ENCODE measurements at regions not wholly inside any gene's neighbourhood (a gene's known extent, or its start where the extent isn't known, plus 50 kb on each side); places are given as distances from the start of the nearest gene placed in this dataset.

GRCh38 chr11:25991476-25991875 lies 340.5 kb upstream of the ANO3 start:
- Histone ChIP-seq H3K79me2 (ENCODE audit: control insufficient read depth, insufficient read depth, low read length) (no peaks in the 10 kb centered on the region), H3K4me3 (replicated peaks in 1 of 4; ENCODE audit: control extremely low read depth in 1 of 4, insufficient read depth in 1 of 4, low read depth in 3 of 4, low read length in 4 of 4) (no peak overlapping the region), H3K9ac (ENCODE audit: insufficient read depth, low read length) (no peak overlapping the region), H3K36me3 (ENCODE audit: control insufficient read depth, insufficient read depth, low read length) (no peaks in the 10 kb centered on the region), H3K27me3 (ENCODE audit: control insufficient read depth, insufficient read depth, low read length) (no peaks in the 10 kb centered on the region), H2AFZ (ENCODE audit: low read length) (no peak overlapping the region), H3K4me2 (ENCODE audit: extremely low read depth, insufficient read depth, low read length) (no peak overlapping the region), H3K4me1 (ENCODE audit: control insufficient read depth, extremely low read depth, insufficient read depth, low read length) (no peaks in the 10 kb centered on the region), H3K9me3 (ENCODE audit: control insufficient read depth, insufficient read depth, low read depth, low read length) (no peaks in the 10 kb centered on the region), H4K20me1 (ENCODE audit: control insufficient read depth, extremely low read depth, insufficient read depth, low read length) (no peaks in the 10 kb centered on the region), H3K27ac (ENCODE audit: insufficient read depth, low read length) (no peak overlapping the region)
- DNase-seq (ENCODE audit: low read depth in 2 of 2), result no peak
- TF ChIP-seq CTCF (conservative IDR thresholded peaks at IDR 0.05 in 1 of 2, IDR thresholded peaks at IDR 0.05 in 1 of 2; ENCODE audit: low read depth in 1 of 2, low read length in 2 of 2), result no peak
- no peak for TF ChIP-seq EZH2 (IDR thresholded peaks at IDR 0.05; ENCODE audit: low read length, missing control alignments)

GRCh38 chr11:25992294-25992693 lies 339.6 kb upstream of the ANO3 start:
- TF ChIP-seq EZH2 (IDR thresholded peaks at IDR 0.05; ENCODE audit: low read length, missing control alignments), result no peak
- TF ChIP-seq CTCF (conservative IDR thresholded peaks at IDR 0.05 in 1 of 2, IDR thresholded peaks at IDR 0.05 in 1 of 2; ENCODE audit: low read depth in 1 of 2, low read length in 2 of 2), result no peak
- Histone ChIP-seq H3K4me2 (ENCODE audit: extremely low read depth, insufficient read depth, low read length) (no peak overlapping the region), H3K9ac (ENCODE audit: insufficient read depth, low read length) (no peak overlapping the region), H4K20me1 (ENCODE audit: control insufficient read depth, extremely low read depth, insufficient read depth, low read length) (no peaks in the 10 kb centered on the region), H3K27me3 (ENCODE audit: control insufficient read depth, insufficient read depth, low read length) (no peaks in the 10 kb centered on the region), H3K79me2 (ENCODE audit: control insufficient read depth, insufficient read depth, low read length) (no peaks in the 10 kb centered on the region), H3K4me3 (replicated peaks in 1 of 4; ENCODE audit: control extremely low read depth in 1 of 4, insufficient read depth in 1 of 4, low read depth in 3 of 4, low read length in 4 of 4) (no peak overlapping the region), H3K9me3 (ENCODE audit: control insufficient read depth, insufficient read depth, low read depth, low read length) (no peaks in the 10 kb centered on the region), H3K36me3 (ENCODE audit: control insufficient read depth, insufficient read depth, low read length) (no peaks in the 10 kb centered on the region), H3K27ac (ENCODE audit: insufficient read depth, low read length) (no peak overlapping the region), H2AFZ (ENCODE audit: low read length) (no peak overlapping the region), H3K4me1 (ENCODE audit: control insufficient read depth, extremely low read depth, insufficient read depth, low read length) (no peaks in the 10 kb centered on the region)
- DNase-seq (ENCODE audit: low read depth in 2 of 2), result peak; percentile 19 to 49

- no peak overlapping the region for H3K27ac ChIP-seq (ENCODE audit: insufficient read depth, low read length)
- no peaks in the 10 kb centered on the region for H3K9me3 ChIP-seq (ENCODE audit: control insufficient read depth, insufficient read depth, low read depth, low read length)
- H3K4me3 ChIP-seq (replicated peaks in 1 of 4; ENCODE audit: control extremely low read depth in 1 of 4, insufficient read depth in 1 of 4, low read depth in 3 of 4, low read length in 4 of 4), result no peak overlapping the region
- H3K27me3 ChIP-seq (ENCODE audit: control insufficient read depth, insufficient read depth, low read length), result no peaks in the 10 kb centered on the region
- no peaks in the 10 kb centered on the region for H3K79me2 ChIP-seq (ENCODE audit: control insufficient read depth, insufficient read depth, low read length)
- no peaks in the 10 kb centered on the region for H3K36me3 ChIP-seq (ENCODE audit: control insufficient read depth, insufficient read depth, low read length)
- DNase-seq (ENCODE audit: low read depth in 2 of 2), result no peak
- H2AFZ ChIP-seq (ENCODE audit: low read length), result no peak overlapping the region
- TF ChIP-seq EZH2 (IDR thresholded peaks at IDR 0.05; ENCODE audit: low read length, missing control alignments) (no peak), CTCF (conservative IDR thresholded peaks at IDR 0.05 in 1 of 2, IDR thresholded peaks at IDR 0.05 in 1 of 2; ENCODE audit: low read depth in 1 of 2, low read length in 2 of 2) (no peak)
- H4K20me1 ChIP-seq (ENCODE audit: control insufficient read depth, extremely low read depth, insufficient read depth, low read length), result no peaks in the 10 kb centered on the region
- H3K4me1 ChIP-seq (ENCODE audit: control insufficient read depth, extremely low read depth, insufficient read depth, low read length), result no peaks in the 10 kb centered on the region
- H3K4me2 ChIP-seq (ENCODE audit: extremely low read depth, insufficient read depth, low read length), result no peak overlapping the region
- no peak overlapping the region for H3K9ac ChIP-seq (ENCODE audit: insufficient read depth, low read length)
Observed at GRCh38 chr11:25993016-25993415, 338.9 kb upstream of the ANO3 start.

Data from fibroblast of lung (primary cell).